AG20443 (cell line): ENCODE measurements at regions not wholly inside any gene's neighbourhood (a gene's known extent, or its start where the extent isn't known, plus 50 kb on each side); places are given as distances from the start of the nearest gene placed in this dataset.
"Not testable (repeated sequence)": the region's sequence is repeated elsewhere in the genome, so short reads cannot be mapped to it uniquely, and the experiment has no call there.

ENCODE experiments used
- DNase-seq: peaks from one replicate; pipeline ENCODE4 v3.0.0; 2012; ENCODE audit warnings: low spot score, mixed read lengths

- no peak for DNase-seq
Observed at GRCh38 chr5:173667702-173668101, 51.3 kb upstream of the BOD1 start.

- no peak for DNase-seq
Observed at GRCh38 chr5:173668245-173668800, 51.9 kb upstream of the BOD1 start.

GRCh38 chr5:173668910-173669309 is 52.5 kb upstream of the BOD1 start:
- DNase-seq, result no peak

DNA sequence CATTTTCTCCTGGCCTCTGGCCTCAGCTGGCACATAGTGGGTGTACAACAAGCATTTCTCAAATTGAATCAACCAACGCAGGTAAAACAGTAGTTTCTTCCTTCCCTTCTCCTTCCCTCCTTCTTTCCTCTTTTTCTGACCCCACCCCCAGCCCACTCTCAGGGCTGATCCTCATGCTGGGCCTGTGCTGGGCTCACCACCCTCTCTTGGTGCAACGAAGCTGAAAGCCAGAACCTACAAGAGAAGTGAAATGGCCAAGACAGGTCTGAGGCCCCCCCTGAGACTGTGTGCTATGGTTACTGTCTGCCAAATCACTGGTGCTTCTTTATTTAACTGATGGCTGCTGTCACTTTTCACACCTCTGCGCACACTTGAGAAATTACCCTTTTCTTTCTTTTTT is 53.0 kb upstream of the BOD1 start:
- DNase-seq, result no peak

DNA sequence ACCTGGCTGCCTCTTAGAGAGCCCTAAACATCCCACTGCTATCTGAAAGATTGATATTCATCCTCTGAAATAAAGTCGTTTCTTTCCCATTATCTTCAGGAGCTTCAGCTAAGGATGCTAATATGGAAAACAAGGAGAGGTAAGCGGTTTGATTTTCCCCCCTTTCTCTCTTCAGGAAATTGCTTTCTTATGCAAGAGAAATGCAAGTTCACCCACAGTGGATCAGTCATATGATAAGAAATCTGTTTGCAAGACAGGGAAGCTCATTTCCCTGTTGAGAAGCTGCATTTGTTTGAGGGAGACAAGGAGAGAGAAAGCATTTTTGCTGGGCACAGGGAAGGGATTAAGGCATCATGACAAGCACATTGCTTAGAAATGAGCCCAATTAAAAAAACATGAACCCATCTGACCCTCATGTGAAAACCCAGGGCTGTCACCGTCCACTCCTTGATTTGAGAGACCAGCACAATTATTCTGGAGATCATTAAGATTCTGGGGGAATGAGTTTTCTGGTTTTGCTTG is 53.7 kb upstream of the BOD1 start:
- DNase-seq, result no peak

- no peak for DNase-seq
Observed at GRCh38 chr5:173670791-173671120, 54.3 kb upstream of the BOD1 start.

- DNase-seq, result peak; percentile 58
Observed at GRCh38 chr5:173671121-173671949, 54.9 kb upstream of the BOD1 start.

- no peak for DNase-seq
Observed at GRCh38 chr5:173672166-173672565, 55.7 kb upstream of the BOD1 start.

DNA sequence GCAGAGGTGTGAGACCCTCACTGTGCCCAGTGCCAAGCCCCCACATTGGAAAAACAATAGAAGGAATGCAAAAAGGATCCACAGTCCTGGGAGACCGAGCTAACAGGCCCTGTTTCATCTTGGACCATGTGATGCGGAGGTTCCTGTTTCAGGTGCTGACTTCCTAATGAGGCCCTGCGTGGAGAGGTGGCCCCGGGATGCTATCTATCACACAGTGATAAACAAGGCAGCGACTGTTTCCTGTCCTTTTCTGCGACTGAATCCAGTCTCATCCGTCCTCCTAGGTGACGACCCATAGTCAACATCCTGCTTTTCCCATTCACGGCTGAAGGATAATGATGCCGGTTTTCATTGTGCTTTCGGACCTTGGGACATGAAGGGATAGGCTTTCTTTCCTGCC is 56.4 kb upstream of the BOD1 start:
- DNase-seq, result no peak

GRCh38 chr5:173673295-173674101 is 57.0 kb upstream of the BOD1 start:
- no peak for DNase-seq

DNA sequence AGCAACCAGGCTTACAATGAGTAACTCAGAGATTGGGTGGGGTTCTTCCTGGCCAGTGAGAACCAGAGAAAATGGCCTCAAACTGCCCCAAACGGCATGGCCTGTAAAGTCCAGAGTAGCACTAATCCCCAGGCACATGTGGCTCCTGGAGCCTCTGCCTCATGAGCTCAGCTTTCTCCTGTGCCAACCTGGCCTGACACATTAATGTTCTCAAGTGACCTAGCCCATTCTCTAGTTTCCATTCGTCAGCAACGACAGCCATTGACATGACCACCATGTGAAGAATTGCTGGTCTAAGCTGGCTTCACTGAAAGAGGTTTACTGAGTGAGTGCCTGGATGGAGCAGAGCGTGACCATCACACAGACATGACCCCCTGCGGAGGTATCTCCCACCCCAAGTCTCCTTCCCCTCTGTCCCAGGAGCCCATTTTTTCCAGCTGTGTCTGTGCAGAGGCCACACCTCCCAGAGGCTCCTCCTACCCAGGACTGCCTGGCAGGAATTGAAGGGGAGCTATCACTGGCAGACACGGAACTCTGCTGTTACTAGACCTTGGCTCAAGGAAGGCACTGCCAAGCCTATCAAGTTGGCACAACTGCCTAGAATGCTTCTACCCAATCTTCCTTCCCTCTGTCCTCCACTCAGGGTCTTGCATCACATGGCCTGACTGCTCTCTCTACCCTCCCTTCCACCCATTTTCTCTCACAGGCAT is 59.0 kb upstream of the BOD1 start:
- no peak for DNase-seq

DNA sequence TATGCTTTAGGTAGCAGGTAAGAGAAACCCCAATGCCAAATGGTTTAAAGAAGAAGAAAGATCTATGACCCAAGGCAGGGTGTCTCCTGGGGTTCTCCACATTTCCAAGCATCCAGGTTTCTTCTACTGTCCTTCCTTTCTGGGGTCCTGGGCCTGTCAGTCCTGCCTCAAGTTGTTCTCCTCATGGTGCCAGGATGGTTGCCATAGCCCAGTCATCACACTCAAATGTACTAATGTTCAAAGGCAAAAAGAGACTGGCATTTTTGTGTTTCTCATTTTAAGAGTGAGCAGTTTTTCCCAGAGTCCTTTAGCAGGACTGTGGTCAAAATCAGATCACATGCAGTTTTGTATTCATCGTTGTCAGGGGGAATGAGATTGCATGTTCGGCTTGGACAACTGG is 59.9 kb upstream of the BOD1 start:
- no peak for DNase-seq

DNA sequence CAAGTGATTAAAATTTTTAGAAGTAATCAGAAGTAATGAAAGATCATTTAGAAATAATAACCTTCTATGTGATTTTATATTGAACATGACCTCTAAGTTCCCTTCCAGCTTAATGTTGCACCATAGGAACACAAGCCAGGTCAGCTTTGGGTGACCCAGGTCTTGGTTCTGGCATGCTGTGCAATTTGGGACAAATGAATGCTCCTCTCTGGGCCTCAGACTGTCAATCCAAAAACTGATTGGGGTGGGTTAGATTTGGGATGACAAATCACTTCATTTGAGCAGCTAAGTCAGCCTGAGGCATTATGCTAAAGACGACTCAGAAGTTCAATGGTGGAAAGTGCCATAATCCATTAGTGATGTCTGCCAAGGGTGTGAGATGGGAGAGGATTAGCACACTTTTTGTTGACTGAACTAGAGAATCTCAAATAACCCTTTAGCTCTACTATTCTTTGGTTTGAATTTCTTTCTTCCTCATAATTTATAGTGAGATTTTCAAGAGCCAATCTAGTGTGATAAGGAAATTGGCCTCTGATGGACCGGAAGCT is 60.7 kb upstream of the BOD1 start:
- DNase-seq, result no peak

DNA sequence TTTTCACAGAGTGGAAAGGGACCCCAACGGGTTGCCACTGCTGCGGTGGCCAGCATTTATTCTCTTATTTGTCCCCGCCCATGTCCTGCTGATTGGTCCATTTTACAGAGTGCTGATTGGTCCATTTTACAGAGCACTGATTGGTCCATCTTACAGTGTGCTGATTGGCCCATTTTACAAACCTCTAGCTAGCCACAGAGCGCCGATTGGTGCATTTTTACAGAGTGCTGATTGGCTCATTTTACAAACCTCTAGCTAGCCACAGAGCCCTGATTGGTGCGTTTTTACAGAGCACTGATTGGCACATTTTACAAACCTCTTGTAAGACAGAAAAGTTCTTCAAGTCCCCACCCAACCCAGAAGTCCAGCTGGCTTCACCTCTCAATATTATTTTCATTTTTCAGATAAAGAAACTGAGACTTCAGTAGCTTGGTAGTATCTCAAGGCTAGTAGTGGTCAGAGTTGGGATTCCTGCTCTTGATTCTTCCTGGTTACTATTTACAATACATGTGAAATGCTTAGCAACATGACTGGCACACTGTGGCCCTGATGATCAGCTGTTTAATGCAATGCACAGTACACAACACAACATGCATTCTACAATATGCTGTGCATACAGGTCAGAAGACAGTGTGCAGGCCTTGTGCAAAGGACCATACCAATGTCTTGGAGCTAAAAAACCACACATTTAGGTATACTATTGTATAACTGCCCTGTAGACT is 63.6 kb upstream of the BOD1 start:
- no peak for DNase-seq

- DNase-seq, result no peak
Observed at GRCh38 chr5:173680660-173681242, 64.3 kb upstream of the BOD1 start.

- no peak for DNase-seq
Observed at GRCh38 chr5:173682313-173682712, 65.9 kb upstream of the BOD1 start.

GRCh38 chr5:173684535-173684934 is 68.1 kb upstream of the BOD1 start:
- DNase-seq, result not testable (repeated sequence)

- no peak for DNase-seq
Observed at GRCh38 chr5:173686950-173687349, 70.5 kb upstream of the BOD1 start.

DNA sequence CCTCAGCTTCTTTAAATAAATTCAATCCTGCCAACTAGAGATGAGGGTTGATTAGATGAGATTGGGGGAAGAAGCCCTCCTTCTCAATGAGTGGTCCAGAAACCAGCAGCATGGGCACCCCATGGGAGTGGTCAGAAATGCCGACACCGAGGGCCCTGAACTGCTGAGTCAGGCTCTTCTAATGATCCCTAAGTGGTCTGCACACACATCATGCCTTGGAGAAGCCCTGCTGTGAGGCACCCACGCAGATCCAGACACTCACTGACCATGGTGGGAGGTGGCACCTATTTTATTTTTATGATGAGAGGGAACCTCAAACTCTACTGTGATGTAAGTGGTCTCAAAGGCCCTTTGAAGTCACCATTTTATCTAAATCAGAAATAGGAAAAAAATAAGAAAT is 72.3 kb upstream of the BOD1 start:
- DNase-seq, result no peak

DNA sequence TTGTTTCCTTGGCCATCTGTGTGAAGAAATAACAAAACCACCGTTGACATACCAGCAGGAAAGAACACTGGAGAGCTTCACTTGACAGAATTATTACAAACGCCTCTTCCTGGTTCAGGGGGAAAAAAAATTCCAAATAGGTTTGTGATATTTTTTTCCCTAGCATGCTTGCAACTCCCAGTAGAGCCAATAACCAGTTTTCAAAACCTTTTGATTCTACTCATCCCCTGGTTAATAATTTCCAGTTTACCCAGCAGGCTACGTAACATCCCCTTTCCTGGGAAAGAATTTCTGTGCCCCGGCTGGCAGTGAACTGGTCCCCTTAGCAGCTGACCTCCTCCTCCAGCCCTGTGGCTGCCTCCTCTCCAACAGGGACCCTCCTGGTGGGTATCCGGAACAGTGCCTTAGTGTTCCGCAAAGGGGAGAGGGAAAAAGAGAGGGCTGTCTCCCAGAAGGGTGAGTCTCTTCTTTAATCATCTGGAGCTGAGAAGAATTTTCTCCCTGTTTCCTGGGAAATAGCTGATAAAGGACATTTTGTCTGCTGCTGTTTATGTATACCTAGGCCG is 72.8 kb upstream of the BOD1 start:
- no peak for DNase-seq
